HG03558 (cell line): ENCODE measurements at regions not wholly inside any gene's neighbourhood (a gene's known extent, or its start where the extent isn't known, plus 50 kb on each side); places are given as distances from the start of the nearest gene placed in this dataset.
"Not testable (repeated sequence)": the region's sequence is repeated elsewhere in the genome, so short reads cannot be mapped to it uniquely, and the experiment has no call there.

Source experiments
- ATAC-seq: cut with Tn5 transposase; IDR thresholded peaks from one replicate; pipeline ENCODE4 v1.9.1; 2021; ENCODE audit warnings: moderate number of reproducible peaks; ENCODE audit not compliant: unreplicated experiment; ENCODE audit errors: extremely low read depth

DNA sequence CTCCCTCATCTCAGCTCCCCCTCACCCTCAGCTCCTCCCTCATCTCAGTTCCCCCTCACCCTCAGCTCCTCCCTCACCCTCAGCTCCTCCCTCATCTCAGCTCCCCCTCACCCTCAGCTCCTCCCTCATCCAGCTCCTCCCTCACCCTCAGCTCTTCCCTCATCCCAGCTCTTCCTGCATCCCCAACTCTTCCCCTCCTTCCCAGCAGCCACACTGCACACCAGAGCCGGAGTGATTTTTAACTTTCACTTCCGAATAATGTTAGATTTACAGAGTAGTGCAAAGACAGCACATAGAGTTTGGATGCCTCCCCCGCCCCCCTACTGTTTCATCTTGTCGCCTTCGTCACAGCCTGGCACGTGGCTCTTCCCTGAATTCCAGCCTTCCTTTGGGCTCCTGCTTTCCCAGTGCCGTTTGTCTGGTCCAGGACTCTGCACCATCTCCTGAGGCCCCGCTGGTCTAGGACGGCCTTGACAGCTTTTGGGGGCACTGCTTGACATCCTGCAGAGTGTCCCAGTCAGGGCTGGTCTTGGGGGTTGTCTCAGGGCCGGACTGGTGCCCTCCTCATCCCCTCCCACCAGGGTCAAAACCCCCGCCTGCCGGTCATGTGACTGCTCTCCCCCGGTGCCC is 110.2 kb downstream of the FAM53A start:
- ATAC-seq = no peak

- no peak for ATAC-seq
Observed at GRCh38 chr4:1572964-1573720, 111.0 kb downstream of the FAM53A start.

GRCh38 chr4:1572521-1572920 is 111.6 kb downstream of the FAM53A start:
- no peak for ATAC-seq

DNA sequence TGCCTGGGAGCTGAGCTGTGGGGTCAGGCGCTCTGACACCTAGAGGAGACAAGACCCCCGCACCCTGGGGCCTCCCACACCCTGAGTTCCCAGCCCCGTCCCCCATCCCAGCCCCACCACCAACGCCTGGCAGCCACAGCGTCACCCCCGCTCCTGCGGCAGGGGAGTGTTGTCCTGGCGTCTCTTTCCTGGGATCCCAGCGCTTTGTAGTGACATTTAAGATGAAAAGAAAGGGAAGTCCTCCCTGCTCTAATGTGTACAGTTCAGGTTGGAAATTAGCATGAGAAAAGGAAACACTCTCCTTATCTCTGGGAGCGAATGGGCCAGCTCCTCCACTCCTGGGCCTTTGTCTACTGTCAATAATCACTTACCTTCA is 112.1 kb downstream of the FAM53A start:
- no peak for ATAC-seq

- ATAC-seq = no peak
Observed at GRCh38 chr4:1571165-1572009, 112.7 kb downstream of the FAM53A start.

DNA sequence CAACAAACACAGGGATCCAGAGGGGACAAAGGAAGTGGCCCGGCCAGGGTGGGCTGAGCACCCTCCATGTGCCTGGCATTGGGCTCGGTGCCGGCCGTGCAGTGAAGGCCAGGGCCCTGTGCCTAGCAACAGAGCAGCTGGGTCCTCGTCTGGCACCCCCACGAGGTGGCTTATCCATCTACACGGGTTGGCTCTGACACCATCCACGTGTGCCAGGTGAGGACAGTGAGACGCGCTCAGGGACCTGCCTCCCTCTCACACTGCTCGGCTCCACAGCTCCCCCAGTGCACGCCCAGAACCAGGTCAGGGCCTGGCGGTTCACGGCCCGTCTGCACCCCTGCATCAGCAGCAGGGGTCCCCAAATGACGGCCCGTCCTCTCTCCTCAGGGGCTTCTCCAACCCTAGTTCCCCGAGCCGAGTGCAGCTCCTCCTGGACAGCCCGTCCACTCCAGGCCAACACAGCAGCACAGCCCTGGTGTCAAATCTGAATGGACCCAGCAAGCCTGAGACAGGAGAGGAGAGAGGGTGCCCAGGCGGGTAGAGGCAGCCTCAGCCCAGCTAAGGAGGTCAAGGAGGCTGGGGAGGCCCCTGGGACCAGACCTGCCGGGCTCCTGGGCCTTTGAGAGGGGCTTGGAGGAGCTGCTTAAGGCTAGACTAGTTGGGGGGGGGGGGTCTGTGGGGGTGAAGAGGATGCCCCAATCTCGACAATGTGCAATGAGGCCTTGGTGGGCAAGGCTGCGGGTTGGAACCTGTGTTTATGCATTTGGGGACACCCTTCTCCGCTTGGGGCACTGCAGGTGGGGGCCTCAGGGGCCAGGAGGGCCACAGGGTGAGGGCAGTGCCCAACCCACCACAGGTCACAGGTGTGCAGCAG is 113.6 kb downstream of the FAM53A start:
- no peak for ATAC-seq

DNA sequence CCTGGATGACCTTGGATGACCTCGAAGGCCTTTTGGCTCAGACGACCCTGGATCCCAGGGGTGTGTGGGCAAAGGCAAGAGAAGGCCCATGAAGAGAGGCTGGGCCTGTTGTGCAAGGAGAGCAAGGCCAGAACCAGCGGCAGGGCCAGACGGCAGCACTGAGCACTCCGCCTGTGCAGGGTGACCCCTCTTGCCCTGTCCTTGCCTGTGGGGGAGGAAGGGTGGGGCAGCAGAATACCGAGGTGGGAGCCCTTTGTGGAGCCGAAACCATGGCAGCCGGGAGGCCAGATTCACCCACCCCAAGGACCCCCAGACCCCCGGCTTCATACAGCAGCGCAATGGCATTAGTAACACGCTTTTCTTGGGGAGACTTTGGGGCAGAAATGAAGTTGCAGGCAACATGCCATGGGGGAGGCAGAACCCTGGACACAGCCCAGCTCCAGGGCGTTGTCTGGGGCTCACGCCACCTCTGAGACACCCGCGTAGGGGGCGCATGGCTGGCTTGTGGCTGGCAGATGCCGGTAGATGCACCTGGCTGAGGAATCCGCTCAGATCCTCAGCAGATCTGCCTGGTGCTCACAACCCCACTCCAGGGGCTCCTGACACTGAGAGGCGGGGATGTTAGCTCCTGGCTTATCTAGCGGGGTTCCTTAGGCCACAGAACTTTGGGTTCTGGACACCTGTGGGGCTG is 114.5 kb downstream of the FAM53A start:
- no peak for ATAC-seq

GRCh38 chr4:1568855-1569460 is 115.2 kb downstream of the FAM53A start:
- no peak for ATAC-seq

GRCh38 chr4:1567808-1568581 is 116.1 kb downstream of the FAM53A start:
- no peak for ATAC-seq

GRCh38 chr4:1567519-1567807 is 116.7 kb downstream of the FAM53A start:
- no peak for ATAC-seq

DNA sequence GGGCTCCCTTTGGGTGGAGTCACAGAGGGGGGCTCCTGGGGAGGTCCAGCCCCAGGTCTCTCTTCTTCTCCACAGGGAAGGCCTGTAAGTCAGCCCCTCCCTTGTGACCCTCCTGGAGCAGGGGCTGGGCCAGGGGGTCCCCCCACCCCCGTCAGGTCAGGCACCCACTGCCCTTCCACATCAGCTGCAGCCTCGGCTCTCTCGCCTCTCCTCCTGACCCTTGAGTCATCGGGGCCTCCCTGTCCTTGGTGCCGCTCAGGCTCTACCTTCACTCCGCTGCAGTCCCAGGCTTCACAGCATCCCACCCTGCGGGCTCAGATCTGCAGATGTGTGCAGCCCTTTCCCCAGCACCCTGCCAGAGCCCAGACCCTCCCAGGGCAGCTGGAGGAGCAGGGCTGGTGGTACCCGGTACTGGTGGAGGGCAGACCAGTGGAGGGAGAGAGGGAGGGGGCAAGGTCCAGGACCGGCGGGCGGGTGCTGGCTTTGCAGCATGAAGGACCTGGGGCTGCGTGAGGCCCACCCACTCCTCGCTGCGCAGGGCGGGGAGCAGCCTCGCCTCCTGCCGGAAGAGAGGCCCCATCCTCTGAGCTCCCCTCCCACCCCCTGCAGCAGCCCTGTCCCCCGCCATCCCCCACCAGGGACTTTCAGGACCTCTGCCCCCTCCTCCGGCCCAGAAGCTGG is 117.1 kb downstream of the FAM53A start:
- no peak for ATAC-seq

DNA sequence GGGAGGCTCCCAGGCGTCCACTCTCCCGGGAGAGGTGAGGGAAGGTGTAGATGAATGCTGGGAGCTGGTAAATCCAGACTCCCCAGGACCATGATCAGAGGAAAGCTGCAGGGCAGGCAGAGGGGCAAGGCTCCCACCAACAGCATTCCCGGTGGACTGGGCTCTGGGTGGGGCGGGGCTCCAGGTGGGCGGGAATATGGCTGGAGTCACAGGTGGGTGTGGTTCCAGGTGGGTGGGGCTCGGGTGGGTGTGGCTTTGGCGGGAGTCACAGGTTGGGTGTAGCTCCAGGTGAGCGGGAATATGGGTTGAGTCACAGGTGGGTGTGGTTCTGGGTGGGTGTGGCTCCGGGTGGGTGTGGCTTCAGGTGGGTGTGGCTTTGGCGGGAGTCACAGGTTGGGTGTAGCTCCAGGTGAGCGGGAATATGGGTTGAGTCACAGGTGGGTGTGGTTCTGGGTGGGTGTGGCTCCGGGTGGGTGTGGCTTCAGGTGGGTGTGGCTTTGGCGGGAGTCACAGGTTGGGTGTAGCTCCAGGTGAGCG is 117.7 kb downstream of the FAM53A start:
- not testable (repeated sequence) for ATAC-seq

DNA sequence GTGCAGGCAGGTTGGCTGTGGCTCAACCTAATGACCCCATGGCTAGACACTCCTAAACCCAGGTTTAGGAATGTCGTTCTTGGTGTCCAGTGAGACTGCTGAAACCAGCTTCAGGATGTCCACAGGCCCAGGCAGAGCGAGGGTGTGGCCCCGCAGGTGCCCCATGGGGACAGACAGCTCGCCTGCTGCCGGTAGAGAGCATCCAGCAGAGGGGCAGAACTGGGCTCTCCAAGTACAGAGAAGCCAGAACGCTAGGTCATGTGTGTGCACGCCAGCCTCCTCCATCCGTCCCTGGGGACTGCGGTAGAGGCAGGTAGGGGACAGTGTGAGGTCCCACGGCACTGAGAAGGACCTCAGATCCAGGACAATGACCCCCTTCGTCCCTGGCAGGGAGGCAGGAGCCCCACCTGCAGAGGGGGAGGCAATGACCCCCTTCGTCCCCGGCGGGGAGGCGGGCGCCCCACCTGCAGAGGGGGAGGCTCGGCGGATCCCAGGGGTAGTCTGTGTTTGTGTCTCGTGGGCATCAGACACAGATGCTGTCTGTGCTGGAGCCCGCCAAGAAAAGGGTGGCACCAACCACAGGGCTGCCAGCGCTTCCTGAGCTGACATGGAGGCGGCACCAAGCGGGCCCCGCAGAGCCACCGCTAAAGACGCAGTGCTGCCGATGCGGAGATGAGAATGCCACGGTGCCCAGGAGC is 118.4 kb downstream of the FAM53A start:
- ATAC-seq = no peak

DNA sequence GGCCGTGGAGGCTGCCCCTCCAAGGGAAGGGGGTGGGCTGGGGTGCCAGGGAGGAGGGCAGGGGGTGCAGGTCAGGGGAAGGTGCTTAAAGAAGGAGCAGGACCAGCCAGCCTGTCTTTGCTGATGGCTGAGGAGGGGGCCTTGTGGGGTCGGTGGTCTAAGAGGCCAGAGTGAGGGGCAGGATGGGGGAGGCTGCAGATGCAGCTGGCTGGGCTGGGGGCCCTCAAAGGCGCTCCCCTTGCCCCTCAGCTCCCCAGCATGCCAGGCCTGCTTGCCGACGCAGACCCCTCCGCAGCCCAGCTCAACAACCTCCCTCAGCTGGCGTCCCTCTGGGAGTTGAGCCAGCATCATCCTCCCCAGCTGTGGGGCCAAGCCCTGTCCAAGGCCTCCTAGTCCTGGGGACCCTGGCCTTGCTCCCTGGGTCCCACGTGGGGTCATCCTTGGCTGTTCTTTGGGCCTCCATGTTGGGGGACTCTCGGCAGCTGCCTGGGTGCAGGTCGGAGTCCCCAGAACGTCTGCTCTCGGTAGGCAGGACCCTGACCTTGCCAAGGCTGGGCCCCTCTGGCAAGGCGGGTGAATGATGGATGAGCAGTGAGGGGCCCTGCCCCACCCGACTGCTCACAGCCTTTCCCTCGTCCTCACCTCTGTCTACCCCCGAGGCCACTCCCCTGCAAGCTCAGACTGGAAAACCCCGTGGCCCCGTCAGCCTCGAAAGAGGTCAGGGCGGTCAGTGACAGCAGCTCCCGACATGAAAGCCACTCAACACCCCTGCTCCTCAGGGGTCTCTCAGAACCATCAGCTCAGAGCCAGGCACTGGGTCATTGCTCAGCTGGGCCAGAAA is 119.4 kb downstream of the FAM53A start:
- ATAC-seq = no peak

- no peak for ATAC-seq
Observed at GRCh38 chr4:1563768-1564485, 120.2 kb downstream of the FAM53A start.

GRCh38 chr4:1563241-1563640 is 120.9 kb downstream of the FAM53A start:
- no peak for ATAC-seq
